ENCODE measurements at regions not wholly inside any gene's neighbourhood (a gene's known extent, or its start where the extent isn't known, plus 50 kb on each side); places are given as distances from the start of the nearest gene placed in this dataset.

DNA sequence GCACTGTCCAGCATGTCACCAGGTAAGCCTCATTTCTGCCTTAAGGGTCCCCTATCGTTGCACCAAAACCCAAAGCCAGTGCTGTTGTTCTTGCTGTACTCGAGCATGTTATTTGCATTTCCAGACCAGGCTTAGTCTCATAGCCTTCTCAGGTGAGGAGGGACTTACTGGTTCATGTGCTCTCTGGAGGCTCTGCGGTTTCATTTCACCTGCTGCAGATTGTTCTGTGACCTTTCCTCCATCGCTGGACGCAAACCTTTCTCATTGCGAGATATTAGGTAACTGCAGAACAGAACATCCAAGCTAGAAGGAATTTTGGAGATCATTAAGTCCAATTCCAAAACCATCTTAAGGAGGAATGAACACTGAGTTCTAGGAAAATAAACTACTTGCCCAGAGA is 187.3 kb upstream of the BCL6 start:
- TF ChIP-seq, protein P1, sequence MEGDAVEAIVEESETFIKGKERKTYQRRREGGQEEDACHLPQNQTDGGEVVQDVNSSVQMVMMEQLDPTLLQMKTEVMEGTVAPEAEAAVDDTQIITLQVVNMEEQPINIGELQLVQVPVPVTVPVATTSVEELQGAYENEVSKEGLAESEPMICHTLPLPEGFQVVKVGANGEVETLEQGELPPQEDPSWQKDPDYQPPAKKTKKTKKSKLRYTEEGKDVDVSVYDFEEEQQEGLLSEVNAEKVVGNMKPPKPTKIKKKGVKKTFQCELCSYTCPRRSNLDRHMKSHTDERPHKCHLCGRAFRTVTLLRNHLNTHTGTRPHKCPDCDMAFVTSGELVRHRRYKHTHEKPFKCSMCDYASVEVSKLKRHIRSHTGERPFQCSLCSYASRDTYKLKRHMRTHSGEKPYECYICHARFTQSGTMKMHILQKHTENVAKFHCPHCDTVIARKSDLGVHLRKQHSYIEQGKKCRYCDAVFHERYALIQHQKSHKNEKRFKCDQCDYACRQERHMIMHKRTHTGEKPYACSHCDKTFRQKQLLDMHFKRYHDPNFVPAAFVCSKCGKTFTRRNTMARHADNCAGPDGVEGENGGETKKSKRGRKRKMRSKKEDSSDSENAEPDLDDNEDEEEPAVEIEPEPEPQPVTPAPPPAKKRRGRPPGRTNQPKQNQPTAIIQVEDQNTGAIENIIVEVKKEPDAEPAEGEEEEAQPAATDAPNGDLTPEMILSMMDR (IDR thresholded peaks at IDR 0.05; ENCODE audit: low read depth, low read length, poor library complexity, severe bottlenecking), result no peak
- no peak for TF ChIP-seq EZH2phosphoT487 (IDR thresholded peaks at IDR 0.05; ENCODE audit: borderline replicate concordance, low read length)
